ENCODE measurements at regions not wholly inside any gene's neighbourhood (a gene's known extent, or its start where the extent isn't known, plus 50 kb on each side); places are given as distances from the start of the nearest gene placed in this dataset.
"Not testable (repeated sequence)": the region's sequence is repeated elsewhere in the genome, so short reads cannot be mapped to it uniquely, and the experiment has no call there.

DNA sequence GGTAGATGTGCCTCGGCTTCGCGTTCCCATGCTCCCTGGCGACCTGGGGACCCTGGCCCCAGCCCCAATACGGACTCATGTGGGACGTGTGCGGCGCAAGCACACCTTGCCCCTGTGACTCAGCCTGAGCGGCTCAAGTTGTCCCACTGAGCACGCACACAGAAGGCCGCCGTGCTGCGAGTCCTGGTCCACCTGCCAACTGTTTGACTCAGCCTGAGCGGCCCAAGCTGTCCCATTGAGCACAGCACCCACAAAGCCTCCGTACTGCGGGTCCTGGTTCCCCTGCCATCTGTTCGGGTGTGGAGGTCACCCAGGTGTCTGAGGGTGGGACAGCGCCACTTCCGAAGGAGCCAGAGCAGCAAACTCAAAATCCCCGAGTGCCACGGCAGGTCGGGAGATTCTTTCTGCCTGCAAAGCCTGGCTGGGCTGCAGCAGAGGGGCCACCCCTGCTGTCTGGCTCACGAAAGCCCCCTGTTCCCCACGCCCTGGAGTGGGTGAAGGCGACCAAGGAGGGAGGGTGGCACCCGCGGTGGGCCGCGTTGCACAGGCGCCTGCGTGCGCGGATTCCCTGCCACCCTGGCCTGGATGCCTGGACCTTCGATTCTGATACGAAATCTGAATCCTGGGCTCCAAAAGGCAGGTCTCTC is 362.6 kb upstream of the DEFB115 start:
- TF ChIP-seq YY1 (IDR thresholded peaks at IDR 0.05; ENCODE audit: insufficient read depth, insufficient read length); SUZ12 (IDR thresholded peaks at IDR 0.05; ENCODE audit: extremely low read depth, insufficient read depth, insufficient read length); ZNF274 (IDR thresholded peaks at IDR 0.05; ENCODE audit: low read depth, low read length): not testable (repeated sequence)
